ENCODE measurements at regions not wholly inside any gene's neighbourhood (a gene's known extent, or its start where the extent isn't known, plus 50 kb on each side); places are given as distances from the start of the nearest gene placed in this dataset.

GRCh38 chr13:23996456-23996855, 99.2 kb upstream of the C1QTNF9B start:
- Histone ChIP-seq H3K9me3 (no peaks in the 10 kb centered on the region), H3K4me1 (no peaks in the 10 kb centered on the region), H3K4me3 (no peak overlapping the region), H3K27me3 (no peaks in the 10 kb centered on the region), H3K27ac (no peak overlapping the region), H3K36me3 (no peaks in the 10 kb centered on the region)
- DNase-seq (ENCODE audit: low spot score), result no peak
- no peak for TF ChIP-seq CTCF (IDR thresholded peaks at IDR 0.05)

- no peak overlapping the region for H3K27ac ChIP-seq
- no peaks in the 10 kb centered on the region for H3K36me3 ChIP-seq
- H3K27me3 ChIP-seq, result no peaks in the 10 kb centered on the region
- DNase-seq (ENCODE audit: low spot score), result no peak
- H3K4me3 ChIP-seq, result no peak overlapping the region
- H3K4me1 ChIP-seq, result no peaks in the 10 kb centered on the region
- no peaks in the 10 kb centered on the region for H3K9me3 ChIP-seq
- no peak for TF ChIP-seq CTCF (IDR thresholded peaks at IDR 0.05)
These were observed 102.1 kb upstream of the C1QTNF9B start for GRCh38 chr13:23999424-23999823.

GRCh38 chr13:24002206-24002815, 105.0 kb upstream of the C1QTNF9B start:
- no peak overlapping the region for H3K27ac ChIP-seq
- TF ChIP-seq CTCF (IDR thresholded peaks at IDR 0.05), result no peak

GRCh38 chr13:24004142-24004899, 107.0 kb upstream of the C1QTNF9B start:
- Histone ChIP-seq H3K4me3 (no peak overlapping the region), H3K27me3 (no peaks in the 10 kb centered on the region), H3K9me3 (no peaks in the 10 kb centered on the region), H3K4me1 (no peaks in the 10 kb centered on the region), H3K27ac (no peak overlapping the region), H3K36me3 (no peaks in the 10 kb centered on the region)
- TF ChIP-seq CTCF (IDR thresholded peaks at IDR 0.05), result no peak
- no peak for DNase-seq (ENCODE audit: low spot score)

More at GRCh38 chr13:24002206-24002815, 105.0 kb upstream of the C1QTNF9B start:
- no peaks in the 10 kb centered on the region for H3K36me3 ChIP-seq
- DNase-seq (ENCODE audit: low spot score), result no peak
- H3K27me3 ChIP-seq, result no peaks in the 10 kb centered on the region
- H3K4me1 ChIP-seq, result no peaks in the 10 kb centered on the region
- H3K9me3 ChIP-seq, result no peaks in the 10 kb centered on the region
- no peak overlapping the region for H3K4me3 ChIP-seq

- no peak for DNase-seq (ENCODE audit: low spot score)
- no peak for TF ChIP-seq CTCF (IDR thresholded peaks at IDR 0.05)
- Histone ChIP-seq H3K27me3 (no peaks in the 10 kb centered on the region), H3K4me3 (no peak overlapping the region), H3K4me1 (no peaks in the 10 kb centered on the region), H3K36me3 (no peaks in the 10 kb centered on the region), H3K27ac (no peak overlapping the region), H3K9me3 (no peaks in the 10 kb centered on the region)
These were observed 107.7 kb upstream of the C1QTNF9B start for GRCh38 chr13:24004971-24005370.

All from right atrium auricular region (tissue), 2 donors.